Inferior parietal cortex (tissue), 1 donor: ENCODE measurements at regions not wholly inside any gene's neighbourhood (a gene's known extent, or its start where the extent isn't known, plus 50 kb on each side); places are given as distances from the start of the nearest gene placed in this dataset.
"Not testable (repeated sequence)": the region's sequence is repeated elsewhere in the genome, so short reads cannot be mapped to it uniquely, and the experiment has no call there.

Experiments used
- DNase-seq: peaks from one replicate; pipeline ENCODE4 v3.0.0-alpha.2; 2016; ENCODE audit errors: extremely low spot score

GRCh38 chr3:8136553-8136952 is 365.1 kb upstream of the LMCD1 start:
- DNase-seq = no peak

DNA sequence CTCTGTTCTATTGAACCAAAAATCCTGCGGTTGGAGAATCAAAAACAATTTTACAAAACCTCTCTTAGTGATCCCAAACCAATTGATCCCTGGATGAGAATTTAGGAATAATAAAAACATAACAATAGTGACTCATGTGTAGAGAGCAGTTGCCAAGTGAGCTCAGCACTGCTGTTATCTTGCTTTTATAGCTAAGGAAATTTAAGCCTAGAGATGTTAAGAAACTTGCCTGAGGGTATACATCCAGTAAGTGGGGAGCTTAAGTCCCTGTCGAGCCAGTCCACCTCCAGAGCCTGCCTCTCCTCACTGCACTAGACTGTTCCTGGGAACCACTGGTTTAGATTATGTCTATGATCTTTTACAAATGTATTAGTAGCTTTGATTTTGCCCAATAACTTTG is 358.4 kb upstream of the LMCD1 start:
- DNase-seq = no peak

- DNase-seq = no peak
Measured at GRCh38 chr3:8145661-8146060, 356.0 kb upstream of the LMCD1 start.

GRCh38 chr3:8147711-8148110 is 353.9 kb upstream of the LMCD1 start:
- no peak for DNase-seq

DNA sequence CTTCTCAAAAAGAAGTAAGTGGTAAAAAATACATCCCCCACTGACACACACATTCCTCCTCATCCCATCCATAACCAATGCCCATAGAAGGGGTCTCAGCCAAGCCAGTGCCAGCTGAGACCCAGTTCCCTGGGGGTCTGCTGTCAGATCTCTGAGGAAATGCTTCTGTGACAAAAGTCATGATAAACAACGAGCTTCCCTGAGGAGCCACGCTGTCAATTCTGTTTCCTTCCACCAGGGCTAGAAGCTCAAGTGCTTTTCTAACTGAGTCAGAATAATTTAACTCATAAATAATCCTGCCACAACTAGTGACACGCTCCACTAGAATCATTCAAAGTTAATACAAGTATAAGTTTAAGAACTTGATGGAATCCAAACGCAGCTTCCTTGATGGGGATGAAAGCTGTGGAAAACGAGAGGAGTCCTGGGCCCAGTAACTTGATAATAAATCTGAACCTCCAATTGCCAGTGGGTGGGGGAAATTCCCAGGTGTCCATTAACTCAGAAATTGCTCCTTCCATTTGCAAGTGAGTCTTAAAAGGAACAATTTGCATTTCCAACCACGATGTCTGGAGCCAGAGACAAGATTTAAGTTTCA is 348.7 kb upstream of the LMCD1 start:
- DNase-seq = no peak

DNA sequence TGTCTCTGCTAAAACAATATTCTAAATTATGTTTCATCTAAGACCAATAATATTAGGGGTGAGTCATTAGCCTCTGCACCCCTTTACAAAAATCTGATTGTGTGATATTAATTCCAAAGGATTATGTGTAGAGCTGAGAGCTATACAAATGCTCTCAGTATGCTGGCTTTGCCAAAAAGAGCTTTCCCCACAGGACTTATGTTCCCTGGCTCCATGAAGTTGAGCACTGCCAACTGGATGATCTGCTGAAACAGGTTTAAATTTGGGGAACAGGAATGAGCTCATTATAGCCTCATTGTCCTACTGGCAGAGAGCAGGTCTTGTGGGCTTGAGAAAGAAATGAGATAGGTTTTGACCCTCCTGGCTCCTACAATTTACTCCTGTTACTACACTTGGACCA is 347.8 kb upstream of the LMCD1 start:
- DNase-seq = no peak

GRCh38 chr3:8154617-8155016 is 347.0 kb upstream of the LMCD1 start:
- no peak for DNase-seq

GRCh38 chr3:8156138-8156537 is 345.5 kb upstream of the LMCD1 start:
- no peak for DNase-seq

GRCh38 chr3:8156831-8157230 is 344.8 kb upstream of the LMCD1 start:
- DNase-seq = no peak

DNA sequence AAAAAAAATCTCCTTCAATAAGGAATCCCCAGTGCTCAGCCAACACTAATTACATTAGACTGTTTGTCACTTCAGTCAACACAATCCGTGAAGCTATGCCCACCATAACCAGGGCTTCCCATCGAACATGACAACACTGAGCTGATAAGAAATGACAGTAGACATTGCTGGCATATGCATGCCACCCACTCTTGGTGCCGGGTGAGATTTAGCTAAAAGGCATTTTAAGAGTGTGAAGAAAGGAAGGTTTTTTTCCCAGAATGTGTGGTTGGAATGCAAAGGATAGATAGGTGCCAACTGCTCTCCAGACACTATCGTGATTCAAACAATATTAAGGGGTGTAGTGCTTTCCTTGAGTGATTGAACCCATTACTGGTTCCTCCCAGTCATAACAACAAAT is 344.0 kb upstream of the LMCD1 start:
- peak; percentile 19 for DNase-seq

DNA sequence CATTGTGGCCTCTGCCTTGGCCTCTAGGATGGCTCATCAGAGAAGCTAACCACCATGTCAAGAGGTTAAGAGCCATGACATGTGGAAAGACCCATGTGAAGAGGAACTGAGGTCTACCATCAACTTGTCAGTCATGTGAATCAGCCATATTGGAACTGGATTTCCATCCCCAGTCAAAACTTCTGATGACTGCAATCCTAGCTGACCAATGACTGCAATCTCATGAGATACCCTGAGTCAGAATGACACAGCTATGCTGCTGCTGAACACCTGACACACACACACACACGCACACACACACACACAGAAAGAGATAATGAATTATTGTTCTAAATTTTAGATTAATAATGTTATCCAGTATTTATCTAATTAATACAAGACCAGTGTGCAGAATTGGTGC is 337.5 kb upstream of the LMCD1 start:
- DNase-seq = no peak

DNA sequence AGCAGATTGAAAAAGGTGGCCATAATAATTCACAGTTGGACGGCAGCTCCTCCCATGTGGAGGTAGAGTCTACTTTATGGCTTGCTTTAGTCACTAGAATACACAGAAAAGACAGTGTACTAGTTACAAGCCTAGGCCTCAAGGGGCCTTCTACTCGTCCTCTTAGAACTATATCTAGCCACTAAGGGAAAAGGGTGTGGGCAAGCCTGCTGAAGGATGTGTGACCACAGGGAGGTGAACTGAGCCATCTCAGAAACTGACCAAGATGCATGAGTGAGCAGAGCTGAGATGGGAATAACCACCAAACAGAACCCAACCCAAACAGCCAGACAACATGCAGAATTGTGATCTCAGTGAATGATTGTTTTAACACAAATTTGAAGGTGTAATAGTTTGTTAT is 335.6 kb upstream of the LMCD1 start:
- no peak for DNase-seq

DNA sequence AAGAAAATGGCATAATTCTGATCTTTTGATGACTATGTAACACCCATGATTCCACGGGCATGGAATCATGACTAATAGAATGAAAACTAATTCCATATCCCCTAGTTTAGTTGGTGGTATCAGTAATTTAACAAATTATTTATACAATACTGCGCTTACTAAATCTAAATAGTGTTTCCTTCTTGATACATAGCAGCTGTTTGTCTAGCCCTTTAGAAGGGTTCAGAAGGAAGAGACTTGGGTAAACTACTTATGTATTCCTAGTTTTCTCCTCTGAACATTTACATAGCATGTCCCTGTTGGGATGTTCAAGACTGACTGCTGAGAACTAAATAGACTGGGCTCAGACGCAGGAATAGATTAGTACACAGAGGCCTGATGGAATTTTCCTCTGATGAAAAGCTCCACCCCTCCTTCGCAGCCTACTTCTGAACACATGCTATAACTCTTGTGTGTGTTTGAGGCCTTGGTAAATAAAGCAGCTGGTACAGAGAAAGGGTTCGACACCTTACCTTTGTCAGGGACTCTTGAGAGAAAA is 330.6 kb upstream of the LMCD1 start:
- DNase-seq = no peak

GRCh38 chr3:8173892-8174291 is 327.7 kb upstream of the LMCD1 start:
- no peak for DNase-seq

- DNase-seq = not testable (repeated sequence)
Measured at GRCh38 chr3:8176759-8177483, 324.7 kb upstream of the LMCD1 start.

GRCh38 chr3:8178516-8178915 is 323.1 kb upstream of the LMCD1 start:
- DNase-seq = not testable (repeated sequence)

DNA sequence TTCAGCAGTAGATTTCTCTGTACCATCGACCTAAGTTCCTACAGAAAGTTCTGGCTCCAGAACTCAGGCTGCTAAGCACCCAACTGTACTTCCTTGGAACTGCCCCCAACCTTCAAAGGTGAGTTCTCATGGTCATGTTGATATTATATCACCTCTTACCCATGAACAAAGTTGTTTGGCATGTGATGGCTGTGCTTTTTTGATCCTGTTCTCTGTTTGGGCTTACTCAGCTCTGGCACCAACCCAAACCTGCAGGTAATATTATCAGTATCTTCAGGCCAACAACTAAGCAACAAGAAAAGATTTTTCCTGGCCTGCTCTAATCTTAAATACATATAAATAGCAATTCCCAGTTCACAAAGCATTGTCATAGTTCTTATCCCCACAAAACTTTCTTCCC is 318.7 kb upstream of the LMCD1 start:
- DNase-seq = no peak

DNA sequence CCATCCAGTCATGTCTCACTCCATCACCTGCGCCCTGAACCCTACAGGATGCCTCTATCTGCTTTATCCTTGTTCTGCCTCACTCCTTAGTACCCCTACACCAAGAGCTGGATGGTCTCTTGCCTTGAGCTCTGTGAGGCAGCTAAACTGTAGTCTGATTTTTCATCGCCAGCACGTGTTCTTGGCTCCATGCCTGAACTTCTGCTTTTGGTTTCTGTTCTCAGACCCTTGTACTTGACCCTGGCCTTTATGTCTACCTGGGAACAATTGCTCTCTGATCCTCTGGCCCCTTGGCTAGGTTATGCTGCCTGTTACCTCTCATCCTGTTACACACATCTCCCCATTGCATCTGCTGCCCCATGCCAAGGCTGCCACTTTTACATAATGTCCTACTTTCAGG is 318.0 kb upstream of the LMCD1 start:
- no peak for DNase-seq

- DNase-seq = no peak
Measured at GRCh38 chr3:8186213-8186612, 315.4 kb upstream of the LMCD1 start.

GRCh38 chr3:8187996-8188395 is 313.6 kb upstream of the LMCD1 start:
- no peak for DNase-seq

DNA sequence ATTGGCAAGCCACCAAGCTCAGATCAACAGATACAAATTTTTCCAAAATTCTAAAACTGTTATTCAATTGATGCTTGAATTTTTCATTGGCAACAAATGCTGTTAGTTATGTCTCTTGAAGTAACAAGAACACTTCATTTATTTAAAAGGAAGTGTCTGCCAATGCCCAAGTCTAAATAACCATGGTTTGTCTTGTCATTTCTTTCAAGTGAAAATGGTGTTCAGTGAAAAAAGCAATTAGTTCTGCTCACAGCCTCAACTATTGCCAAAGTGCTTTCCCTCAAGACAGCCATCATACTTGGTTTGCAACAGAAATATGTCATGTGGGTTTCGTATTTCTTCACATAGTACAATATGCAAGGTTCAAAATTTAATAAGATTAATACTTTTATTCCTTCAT is 312.6 kb upstream of the LMCD1 start:
- no peak for DNase-seq

DNA sequence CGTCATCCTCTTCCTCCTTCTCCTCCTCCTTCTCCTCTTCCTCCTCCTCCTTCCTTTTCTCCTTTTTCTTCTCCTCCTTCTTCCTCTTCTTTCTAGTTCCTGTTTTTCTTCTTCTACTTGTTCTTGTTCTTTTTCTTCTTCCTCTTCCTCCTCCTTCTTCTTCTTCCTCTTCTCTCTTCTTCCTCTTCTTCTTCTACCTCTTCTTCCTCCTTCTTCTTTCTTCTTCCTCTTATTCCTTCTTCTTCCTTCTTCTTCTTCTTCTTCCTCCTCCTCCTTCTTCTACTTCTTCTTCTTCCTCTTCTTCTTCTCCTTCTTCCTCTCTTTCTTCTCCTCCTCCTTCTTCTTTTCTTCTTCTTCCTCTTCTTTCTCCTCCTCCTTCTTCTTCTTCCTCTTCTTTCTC is 310.2 kb upstream of the LMCD1 start:
- no peak for DNase-seq

DNA sequence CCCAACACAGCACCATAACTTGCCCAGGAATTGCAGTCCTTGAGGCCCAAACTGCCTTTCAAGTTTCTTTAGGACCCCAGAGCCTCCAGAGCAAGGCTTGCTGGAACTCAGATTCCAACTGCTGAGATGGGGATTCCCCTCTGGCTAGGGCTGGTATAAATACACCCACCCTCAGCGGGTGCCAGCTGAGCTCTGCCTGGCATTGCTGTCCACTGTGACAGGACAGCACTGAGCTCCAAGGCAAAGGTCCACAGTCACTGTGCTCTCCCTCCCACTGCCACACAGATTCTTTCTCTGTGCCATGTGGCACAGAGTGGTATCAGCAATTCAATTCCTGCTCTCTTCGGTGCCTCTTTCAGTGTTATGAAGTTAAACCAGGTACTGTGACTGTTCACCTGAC is 304.2 kb upstream of the LMCD1 start:
- DNase-seq = no peak

GRCh38 chr3:8198605-8199004 is 303.0 kb upstream of the LMCD1 start:
- no peak for DNase-seq
